LNCAP (cell line): ENCODE measurements at regions not wholly inside any gene's neighbourhood (a gene's known extent, or its start where the extent isn't known, plus 50 kb on each side); places are given as distances from the start of the nearest gene placed in this dataset.

Experiments used
- CTCF ChIP-seq: fragments of 450-650 bp; IDR thresholded peaks from 2 replicates; pipeline ENCODE4 v1.5.1; 2017; ENCODE audit warnings: mild to moderate bottlenecking

DNA sequence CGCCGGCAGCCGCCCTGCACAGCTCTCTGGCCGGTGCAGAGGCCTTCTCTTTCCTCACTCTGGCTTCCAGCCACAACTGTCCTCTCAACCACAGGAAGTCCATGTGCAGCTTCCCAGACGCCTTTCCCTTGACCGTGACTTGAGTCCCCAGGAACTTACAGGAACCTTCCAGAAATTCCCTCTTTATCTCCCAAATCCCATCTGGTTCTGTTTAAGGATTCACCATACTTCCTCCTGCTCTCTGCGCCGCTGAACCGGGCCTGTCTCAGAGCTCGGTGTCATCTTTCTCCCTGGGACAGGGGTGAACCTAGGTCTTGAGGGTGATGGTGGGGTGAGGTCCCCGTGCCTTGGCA, 65.2 kb upstream of the ZNF469 start:
- no peak for TF ChIP-seq CTCF

DNA sequence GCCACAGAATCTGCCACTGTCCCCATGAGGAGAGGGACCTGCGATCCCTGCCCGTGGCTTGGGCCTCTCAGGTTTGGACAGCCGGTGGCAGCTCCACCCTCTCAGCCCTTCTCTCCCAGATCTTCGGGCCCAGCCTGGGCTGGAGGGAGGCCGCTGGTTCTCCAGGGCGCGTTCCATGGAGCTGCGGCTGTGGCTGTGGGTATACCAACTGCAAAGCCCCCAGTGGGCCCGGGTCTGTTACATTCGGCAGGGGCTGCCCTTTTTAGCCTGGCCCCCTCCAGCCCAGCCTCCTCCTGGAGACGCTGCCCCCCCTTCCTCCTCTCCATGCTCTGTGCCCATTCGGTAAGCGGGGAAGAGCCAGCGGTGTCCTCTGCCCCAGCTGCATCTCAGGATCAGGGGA, 64.7 kb upstream of the ZNF469 start:
- no peak for TF ChIP-seq CTCF

DNA sequence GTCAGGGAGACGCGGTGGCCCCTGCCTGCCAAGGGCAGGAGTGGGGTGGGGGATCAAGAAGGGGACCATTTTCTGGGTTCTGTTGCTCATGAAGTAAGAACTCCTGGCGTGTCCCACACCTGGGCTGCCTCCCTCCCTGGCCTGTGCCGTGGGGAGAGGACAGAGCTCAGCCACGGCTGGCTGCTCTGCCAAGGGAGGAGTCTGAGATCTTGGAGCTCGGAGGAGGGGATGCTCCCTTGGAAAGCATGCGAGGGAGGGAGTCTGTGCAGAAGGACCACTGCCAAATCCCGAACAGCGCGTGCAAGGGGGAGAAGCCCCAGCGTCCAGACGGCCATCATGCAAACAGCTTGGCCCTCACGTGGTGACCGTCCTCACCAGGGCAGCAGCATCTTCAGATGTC, 64.2 kb upstream of the ZNF469 start:
- TF ChIP-seq CTCF: no peak

- no peak for TF ChIP-seq CTCF
Measured at GRCh38 chr16:88319116-88319965, 63.4 kb upstream of the ZNF469 start.

DNA sequence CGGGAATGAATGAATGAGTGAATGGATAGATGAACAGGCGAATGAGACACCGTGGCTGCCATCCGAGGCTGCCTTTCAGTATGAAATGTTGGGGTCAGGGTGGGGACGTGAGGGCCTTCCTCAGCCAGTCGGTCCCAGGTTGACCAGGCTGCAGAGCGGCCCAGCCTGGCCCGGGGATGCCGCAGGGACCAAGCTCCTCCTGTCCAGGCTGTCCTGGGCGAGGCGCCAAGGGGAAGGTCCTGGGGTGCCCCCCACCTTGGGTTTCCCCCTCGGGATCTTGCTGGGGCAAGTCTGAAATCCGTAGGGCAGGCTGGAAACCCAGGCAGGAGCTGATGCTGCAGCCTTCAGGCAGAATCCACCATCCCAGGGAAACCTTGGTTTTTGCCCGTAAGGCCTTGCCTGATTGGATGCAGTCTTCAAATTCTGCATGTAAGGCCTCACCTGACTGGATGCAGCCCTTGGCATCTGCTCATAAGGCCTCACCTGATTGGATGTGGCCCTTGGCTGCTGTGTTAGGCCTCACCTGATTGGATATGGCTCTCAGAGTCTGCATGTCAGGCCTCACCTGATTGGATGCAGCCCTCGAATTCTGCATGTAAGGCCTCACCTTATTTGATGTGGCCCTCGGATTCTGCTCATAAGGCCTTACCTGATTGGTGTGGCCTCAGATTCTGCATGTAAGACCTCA, 61.7 kb upstream of the ZNF469 start:
- no peak for TF ChIP-seq CTCF

GRCh38 chr16:88321635-88322499, 60.9 kb upstream of the ZNF469 start:
- no peak for TF ChIP-seq CTCF

DNA sequence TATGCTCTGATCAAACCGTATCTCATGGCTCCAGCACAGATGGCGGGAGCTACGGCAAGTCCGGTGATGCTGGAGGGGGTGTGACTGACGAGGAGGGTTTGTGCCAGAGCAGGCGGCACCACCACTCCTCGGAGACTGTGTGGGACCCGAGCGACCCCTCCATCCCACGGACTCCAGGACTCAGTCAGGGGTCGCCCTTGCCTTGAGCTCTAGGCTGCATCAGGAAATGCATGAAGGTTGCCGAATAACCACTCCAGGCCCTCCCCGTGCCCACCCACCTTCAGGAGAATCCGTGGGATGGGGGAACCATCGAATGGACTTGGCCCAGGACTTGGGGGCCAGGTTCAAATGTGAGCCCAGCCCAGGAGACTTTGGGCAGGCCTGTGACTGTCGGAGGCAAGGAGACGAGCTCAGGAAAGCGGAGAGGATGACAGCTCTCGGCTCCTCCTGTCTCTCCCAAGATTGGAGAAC, 60.2 kb upstream of the ZNF469 start:
- TF ChIP-seq CTCF: no peak
